Activated naive CD4-positive, alpha-beta T cell treated with anti-CD3 and anti-CD28 coated beads for 36 hours (primary cell): ENCODE measurements at regions not wholly inside any gene's neighbourhood (a gene's known extent, or its start where the extent isn't known, plus 50 kb on each side); places are given as distances from the start of the nearest gene placed in this dataset.
"Not testable (repeated sequence)": the region's sequence is repeated elsewhere in the genome, so short reads cannot be mapped to it uniquely, and the experiment has no call there.

Experiments
- CTCF ChIA-PET: fragments of 350-600 bp; sonication (Branson Sonifier 250); formaldehyde crosslinking; loops from one replicate; lab custom pipeline; 2021; ENCODE audit warnings: antibody characterized with exemption; lab: Charles Lee
- DNase-seq: peaks from one replicate; pipeline ENCODE4 v3.0.0-alpha.2; 2020
- H3K27ac Mint-ChIP-seq: one replicate; pipeline ENCODE4 v1.8.0; 2021; ENCODE audit warnings: mild to moderate bottlenecking, mixed read lengths
- H3K27me3 Mint-ChIP-seq: one replicate; pipeline ENCODE4 v1.8.0; 2021; ENCODE audit warnings: low read depth, mixed read lengths
- H3K36me3 Mint-ChIP-seq: one replicate; pipeline ENCODE4 v1.8.0; 2021; ENCODE audit warnings: low read depth, mixed read lengths
- H3K4me1 Mint-ChIP-seq: one replicate; pipeline ENCODE4 v1.8.0; 2021; ENCODE audit warnings: low read depth, mixed read lengths
- H3K4me3 Mint-ChIP-seq: one replicate; pipeline ENCODE4 v1.8.0; 2021; ENCODE audit warnings: mild to moderate bottlenecking, moderate library complexity, mixed read lengths
- H3K9me3 Mint-ChIP-seq: one replicate; pipeline ENCODE4 v1.8.0; 2021; ENCODE audit warnings: mixed read lengths
- intact Hi-C: fragments of 100-400 bp; cut with micrococcal nuclease; formaldehyde crosslinking; loops from one replicate; pipeline ENCODE4 v1.15.1; 2023

DNA sequence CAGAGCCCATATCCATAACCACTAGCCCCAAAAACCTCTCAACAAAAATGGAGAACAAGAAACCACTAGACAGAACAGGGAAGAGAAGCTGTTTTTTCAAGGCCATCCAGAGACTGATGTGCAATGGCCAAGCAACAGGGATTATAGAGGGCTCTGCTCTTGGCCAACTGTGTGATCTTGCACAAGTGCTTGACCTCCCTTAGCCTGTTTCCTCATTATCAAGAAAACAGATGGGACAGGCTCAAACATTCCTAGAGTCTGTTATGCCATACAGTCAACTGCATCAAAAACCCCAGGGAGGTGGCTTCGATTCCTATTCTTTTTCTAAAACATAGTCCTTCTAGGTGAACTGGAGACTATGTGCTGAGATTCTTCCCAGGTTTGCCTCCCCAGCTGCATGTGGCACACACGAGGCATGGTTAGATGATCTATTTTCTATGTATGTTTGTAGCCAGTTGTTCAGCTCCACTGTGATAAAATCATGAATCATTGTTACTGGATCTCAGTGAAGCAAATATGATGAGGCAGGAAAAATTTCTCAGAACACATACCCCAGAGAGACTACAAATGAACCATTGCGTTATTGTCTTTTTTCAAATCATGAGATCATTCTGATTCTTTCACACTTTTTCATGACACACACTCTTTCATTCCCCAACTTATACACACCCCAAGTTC, 132.9 kb upstream of the TGFBR2 start:
- DNase-seq = no peak
- Mint-ChIP-seq H3K9me3 (no peaks in the 10 kb centered on the region), H3K4me1 (peaks cover 54% of the 10 kb centered on the region), H3K27ac (no peak overlapping the region), H3K4me3 (no peak overlapping the region), H3K27me3 (no peaks in the 10 kb centered on the region), H3K36me3 (no peaks in the 10 kb centered on the region)
- intact Hi-C loops = loop anchor here (2.0 to 5.0 kb wide), 2 partner anchors 65 to 71 kb away; no protein-coding TSS in a partner anchor
- CTCF ChIA-PET = interaction anchor here (0.5 kb wide), 1 partner anchor 813 kb away, joined by 3 read pairs; no protein-coding TSS in a partner anchor

DNA sequence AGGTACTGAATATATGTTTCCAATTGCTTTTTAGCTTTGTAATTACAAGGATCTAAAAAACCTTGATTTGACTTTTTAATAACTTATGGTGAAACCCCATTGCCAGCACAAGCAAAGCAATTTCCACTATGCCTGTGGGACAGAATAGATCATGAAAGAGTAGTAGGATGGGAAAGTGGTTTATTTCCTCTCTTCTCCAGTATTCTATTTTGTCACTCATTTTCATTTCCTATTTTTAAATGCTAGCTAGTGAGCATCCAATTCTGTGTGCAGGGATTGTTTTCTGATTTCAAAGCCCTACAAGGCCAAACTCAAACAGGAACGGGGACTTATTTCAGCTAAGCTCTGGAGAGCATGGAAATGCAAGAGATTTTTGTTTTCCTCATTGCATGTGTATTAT, 132.0 kb upstream of the TGFBR2 start:
- intact Hi-C loops = loop anchor here (2.0 to 5.0 kb wide), 2 partner anchors 64 to 72 kb away; no protein-coding TSS in a partner anchor
- H3K9me3 Mint-ChIP-seq = peaks cover 3% of the 10 kb centered on the region
- no peaks in the 10 kb centered on the region for H3K27me3 Mint-ChIP-seq
- CTCF ChIA-PET = interaction anchor here (0.9 to 1.3 kb wide), 4 partner anchors 25 to 277 kb away, joined by 3 read pairs; no protein-coding TSS in a partner anchor
- H3K4me1 Mint-ChIP-seq = peaks cover 49% of the 10 kb centered on the region
- peaks cover 2% of the 10 kb centered on the region for H3K36me3 Mint-ChIP-seq
- H3K4me3 Mint-ChIP-seq = no peak overlapping the region
- no peak for DNase-seq
- H3K27ac Mint-ChIP-seq = no peak overlapping the region

DNA sequence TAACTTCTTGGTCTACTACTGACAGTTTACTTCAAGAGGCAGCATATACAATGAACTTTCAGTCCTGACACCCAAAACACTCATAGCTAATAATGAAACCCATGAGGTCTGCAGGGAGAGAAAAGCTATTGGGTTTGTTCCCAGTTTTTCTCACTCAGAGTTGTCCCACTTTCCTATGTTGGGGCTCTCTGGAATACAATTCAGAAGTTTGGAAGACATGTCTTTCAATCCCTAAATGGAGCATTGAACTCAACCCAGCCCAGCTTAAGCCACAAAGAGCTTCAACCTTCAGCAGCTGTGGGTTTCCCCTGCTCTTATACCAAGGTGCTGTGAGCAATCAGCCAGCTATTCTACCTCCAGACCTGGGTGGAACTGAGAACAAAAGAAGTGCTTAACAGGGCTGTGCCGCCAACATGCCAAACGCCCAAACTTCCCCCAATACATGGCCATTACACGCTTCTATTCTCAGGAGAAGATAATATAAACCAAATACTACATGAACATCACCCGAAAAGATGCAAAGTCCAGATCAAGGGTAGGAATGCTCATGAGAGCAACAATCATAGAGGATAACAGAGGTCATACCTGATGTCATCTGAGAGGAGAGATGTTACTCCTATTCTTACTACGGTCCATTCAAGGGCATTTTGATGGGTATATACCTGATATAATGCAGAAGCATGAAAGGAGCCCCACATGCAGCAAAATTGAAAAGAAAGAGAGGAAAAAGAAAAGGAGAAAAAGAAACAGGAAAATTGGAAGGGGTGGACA, 131.2 kb upstream of the TGFBR2 start:
- Mint-ChIP-seq H3K9me3 (peaks cover 8% of the 10 kb centered on the region), H3K4me1 (peaks cover 52% of the 10 kb centered on the region), H3K27me3 (no peaks in the 10 kb centered on the region), H3K4me3 (peak overlapping the region; percentile 2), H3K27ac (peak overlapping the region; percentile 14), H3K36me3 (peaks cover 7% of the 10 kb centered on the region)
- intact Hi-C loops = loop anchor here (1.0 to 5.0 kb wide), 5 partner anchors 28 to 217 kb away; no protein-coding TSS in a partner anchor
- CTCF ChIA-PET = interaction anchor here (0.9 to 1.3 kb wide), 5 partner anchors 14 to 278 kb away, joined by 3 read pairs; no protein-coding TSS in a partner anchor
- peak; percentile 64 for DNase-seq

DNA sequence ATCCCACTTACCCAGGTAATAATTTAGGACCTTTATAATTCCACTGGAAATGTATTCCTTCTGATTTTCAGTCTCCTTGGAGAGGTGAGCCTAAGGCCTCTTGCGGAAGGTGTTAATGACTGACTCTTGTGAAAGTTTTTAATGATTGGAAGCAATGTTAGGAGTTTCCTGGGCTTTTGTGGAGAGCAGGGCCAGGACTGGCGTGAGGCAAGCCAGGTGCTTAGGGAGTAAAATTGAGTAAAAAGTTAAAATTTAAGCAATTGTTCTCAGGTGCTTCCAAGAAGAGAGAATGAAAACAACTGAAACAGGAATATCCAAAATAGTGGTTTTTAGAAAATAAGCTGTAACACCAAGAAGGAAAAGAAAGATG, 130.6 kb upstream of the TGFBR2 start:
- H3K27me3 Mint-ChIP-seq = no peaks in the 10 kb centered on the region
- H3K9me3 Mint-ChIP-seq = peaks cover 10% of the 10 kb centered on the region
- CTCF ChIA-PET = interaction anchor here (1.0 to 1.2 kb wide), 2 partner anchors 14 to 218 kb away, joined by 3 read pairs; no protein-coding TSS in a partner anchor
- H3K4me3 Mint-ChIP-seq = no peak overlapping the region
- no peak overlapping the region for H3K27ac Mint-ChIP-seq
- peaks cover 51% of the 10 kb centered on the region for H3K4me1 Mint-ChIP-seq
- H3K36me3 Mint-ChIP-seq = peaks cover 9% of the 10 kb centered on the region
- intact Hi-C loops = loop anchor here (1.0 to 5.0 kb wide), 7 partner anchors 28 to 273 kb away; no protein-coding TSS in a partner anchor
- no peak for DNase-seq

DNA sequence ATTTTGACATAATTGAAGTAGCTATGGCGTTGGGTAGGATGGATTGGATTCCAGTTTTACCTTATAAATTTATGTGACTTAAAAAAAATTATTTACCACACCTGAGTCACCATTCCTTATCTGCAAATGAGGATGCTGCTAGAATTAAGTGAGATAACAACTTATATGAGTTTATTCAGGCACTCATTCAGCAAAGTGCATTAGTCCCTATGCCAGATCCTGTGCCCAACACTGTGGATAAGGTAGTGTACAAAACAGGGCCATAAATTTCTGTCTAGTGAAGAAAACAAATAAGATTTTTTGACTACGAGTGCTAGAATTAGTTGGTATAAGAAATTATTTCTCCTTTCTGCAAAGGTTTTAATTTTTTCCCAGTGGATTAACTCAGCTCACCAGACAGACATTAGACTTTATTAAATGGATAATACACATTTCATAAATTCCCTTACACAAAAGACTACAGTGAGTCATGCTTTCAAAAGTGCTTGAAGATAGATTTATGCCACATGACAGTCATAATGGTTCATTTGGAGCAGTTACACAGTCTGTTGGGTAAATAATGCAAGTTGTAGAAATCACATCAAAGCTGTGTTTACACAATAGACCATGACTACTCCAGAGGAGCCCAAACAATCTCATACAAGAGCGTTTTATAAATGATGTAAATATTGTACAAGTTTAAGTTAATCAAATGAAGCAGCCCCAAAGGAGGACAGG, 129.9 kb upstream of the TGFBR2 start:
- CTCF ChIA-PET = no interaction called here
- peaks cover 49% of the 10 kb centered on the region for H3K4me1 Mint-ChIP-seq
- H3K36me3 Mint-ChIP-seq = peaks cover 11% of the 10 kb centered on the region

DNA sequence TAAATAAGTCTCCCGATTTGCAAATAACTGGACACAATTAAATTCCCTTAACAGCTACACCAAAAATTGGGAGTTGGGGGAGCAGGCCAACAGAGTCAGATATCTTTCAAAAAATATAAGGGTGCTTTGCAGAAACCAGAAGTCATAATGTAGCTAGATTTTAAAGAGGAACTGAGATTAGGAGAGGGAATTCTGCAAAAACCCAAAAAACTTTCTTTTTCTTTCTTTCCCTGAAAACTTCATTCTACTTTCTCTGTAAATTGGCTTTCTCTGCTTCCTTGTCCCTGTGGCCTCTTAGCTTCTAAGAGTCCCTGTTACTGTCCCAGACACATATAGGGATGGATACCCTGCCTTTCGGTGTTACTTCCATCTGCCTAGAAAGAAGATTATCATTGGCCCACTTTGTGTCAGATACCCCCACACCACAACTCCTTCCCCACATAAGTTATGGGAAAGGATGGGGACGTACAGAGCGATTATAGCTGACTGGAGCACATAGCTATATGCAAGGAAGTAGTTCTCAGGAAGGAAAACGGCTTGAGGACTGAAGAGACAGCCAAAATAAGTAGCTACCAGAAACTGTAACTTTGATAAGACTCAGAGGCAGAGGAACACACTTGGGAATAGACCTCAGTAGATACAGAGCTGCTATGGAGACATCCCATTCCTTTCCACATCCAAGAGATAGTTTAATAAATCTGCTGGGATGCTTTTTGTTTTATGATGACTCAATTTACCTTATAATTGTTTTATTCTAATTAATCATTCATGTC, 129.1 kb upstream of the TGFBR2 start:
- peaks cover 12% of the 10 kb centered on the region for H3K9me3 Mint-ChIP-seq
- no peak overlapping the region for H3K4me3 Mint-ChIP-seq
- CTCF ChIA-PET = interaction anchor here (0.7 to 1.1 kb wide), 3 partner anchors 131 to 216 kb away, joined by 3 to 4 read pairs (median 3); no protein-coding TSS in a partner anchor
- no peak overlapping the region for H3K27ac Mint-ChIP-seq
- intact Hi-C loops = loop anchor here (2.0 to 5.0 kb wide), 3 partner anchors 123 to 271 kb away; no protein-coding TSS in a partner anchor
- H3K36me3 Mint-ChIP-seq = peaks cover 11% of the 10 kb centered on the region
- DNase-seq = no peak
- peaks cover 49% of the 10 kb centered on the region for H3K4me1 Mint-ChIP-seq
- H3K27me3 Mint-ChIP-seq = no peaks in the 10 kb centered on the region

More for the DNA sequence above, 129.9 kb upstream of the TGFBR2 start:
- Mint-ChIP-seq H3K27me3 (no peaks in the 10 kb centered on the region), H3K4me3 (no peak overlapping the region), H3K9me3 (peaks cover 12% of the 10 kb centered on the region), H3K27ac (no peak overlapping the region)
- intact Hi-C loops = loop anchor here (2.0 to 5.0 kb wide), 3 partner anchors 122 to 272 kb away; no protein-coding TSS in a partner anchor
- no peak for DNase-seq

DNA sequence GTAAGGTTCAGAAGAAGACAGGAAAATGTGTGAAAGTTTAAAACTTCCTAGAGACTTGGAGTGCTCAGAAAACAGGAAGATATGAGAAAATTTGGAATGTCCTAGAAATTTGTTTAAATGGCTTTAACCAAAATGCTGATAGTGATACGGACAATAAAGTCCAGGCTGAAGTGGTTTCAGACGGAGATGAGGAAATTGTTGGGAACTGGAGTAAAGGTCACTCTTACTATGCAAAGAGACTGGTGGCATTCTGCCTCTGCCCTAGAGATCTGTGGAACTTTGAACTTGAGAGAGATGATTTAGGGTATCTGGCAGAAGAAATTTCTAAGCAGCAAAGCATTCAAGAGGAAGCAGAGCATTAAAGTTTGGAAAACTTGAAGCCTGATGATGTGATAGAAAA, 126.7 kb upstream of the TGFBR2 start:
- H3K4me3 Mint-ChIP-seq, H3K27me3 Mint-ChIP-seq, DNase-seq, H3K27ac Mint-ChIP-seq, CTCF ChIA-PET: not testable (repeated sequence)
- H3K4me1 Mint-ChIP-seq = peaks cover 38% of the 10 kb centered on the region
- intact Hi-C loops = loop anchor here (5.0 kb wide), 1 partner anchor 213 kb away; no protein-coding TSS in a partner anchor
- H3K9me3 Mint-ChIP-seq = peaks cover 14% of the 10 kb centered on the region
- peaks cover 11% of the 10 kb centered on the region for H3K36me3 Mint-ChIP-seq

DNA sequence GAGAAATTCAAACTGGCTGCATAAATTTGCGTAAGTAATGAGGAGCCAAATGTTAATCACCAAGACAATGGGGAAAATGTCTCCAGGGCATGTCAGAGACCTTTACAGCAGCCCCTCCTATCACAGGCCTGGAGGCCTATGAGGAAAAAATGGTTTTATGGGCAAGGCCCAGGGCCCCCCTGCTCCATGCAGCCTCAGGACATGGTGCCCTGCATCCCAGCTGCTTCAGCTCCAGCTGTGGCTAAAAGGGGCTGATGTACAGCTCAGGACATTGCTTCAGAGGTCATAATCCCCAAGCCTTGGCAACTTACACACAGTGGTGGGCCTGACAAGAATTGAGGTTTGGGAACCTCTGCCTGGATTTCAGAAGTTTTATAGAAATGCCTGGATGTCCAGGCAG, 126.2 kb upstream of the TGFBR2 start:
- Mint-ChIP-seq H3K9me3 (peaks cover 14% of the 10 kb centered on the region), H3K36me3 (peaks cover 11% of the 10 kb centered on the region), H3K4me1 (peaks cover 33% of the 10 kb centered on the region)
- intact Hi-C loops, H3K27me3 Mint-ChIP-seq, H3K27ac Mint-ChIP-seq, H3K4me3 Mint-ChIP-seq, DNase-seq, CTCF ChIA-PET: not testable (repeated sequence)

DNA sequence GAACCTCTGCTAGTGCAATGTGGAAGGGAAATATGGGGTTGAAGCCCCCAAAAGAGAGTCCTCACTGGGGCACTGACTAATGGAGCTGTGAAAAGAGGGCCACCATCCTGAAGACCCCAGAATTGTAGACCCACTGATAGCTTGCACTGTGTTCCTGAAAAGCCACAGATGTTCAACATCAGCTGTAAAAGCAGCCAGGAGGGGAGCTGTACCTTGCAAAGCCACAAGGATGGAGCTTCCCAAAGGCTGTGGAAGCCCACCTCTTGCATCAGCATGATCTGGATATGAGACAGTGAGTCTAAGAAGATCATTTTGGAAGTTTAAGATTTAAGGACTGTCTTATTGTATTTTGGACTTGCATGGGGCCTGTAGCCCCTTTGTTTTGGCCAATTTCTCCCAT, 125.8 kb upstream of the TGFBR2 start:
- Mint-ChIP-seq H3K27ac (no peak overlapping the region), H3K27me3 (no peaks in the 10 kb centered on the region), H3K36me3 (peaks cover 11% of the 10 kb centered on the region), H3K9me3 (peaks cover 16% of the 10 kb centered on the region), H3K4me1 (peaks cover 29% of the 10 kb centered on the region), H3K4me3 (no peak overlapping the region)
- intact Hi-C loops = no loop called here
- no peak for DNase-seq
- CTCF ChIA-PET = no interaction called here

DNA sequence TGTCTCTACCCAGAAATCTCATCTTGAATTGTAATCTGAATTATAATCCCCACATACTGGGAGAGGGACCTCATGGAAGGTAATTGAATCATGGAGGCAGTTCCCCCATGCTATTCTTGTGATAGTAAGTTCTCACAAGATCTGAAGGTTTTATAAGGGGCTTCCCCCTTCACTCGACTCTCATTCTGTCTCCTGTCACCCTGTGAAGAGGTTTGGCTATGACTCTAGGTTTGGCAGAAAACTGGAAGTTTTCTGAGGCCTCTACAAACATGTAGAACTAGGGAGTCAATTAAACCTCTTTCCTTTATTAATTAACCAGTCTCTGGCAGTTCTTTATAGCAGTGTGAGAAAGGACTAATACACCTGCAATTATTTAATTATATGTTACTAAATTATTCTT, 125.2 kb upstream of the TGFBR2 start:
- Mint-ChIP-seq H3K4me3 (no peak overlapping the region), H3K27me3 (no peaks in the 10 kb centered on the region), H3K36me3 (peaks cover 13% of the 10 kb centered on the region), H3K4me1 (peaks cover 24% of the 10 kb centered on the region), H3K27ac (no peak overlapping the region), H3K9me3 (peaks cover 19% of the 10 kb centered on the region)
- intact Hi-C loops = no loop called here
- no peak for DNase-seq
- CTCF ChIA-PET = no interaction called here

DNA sequence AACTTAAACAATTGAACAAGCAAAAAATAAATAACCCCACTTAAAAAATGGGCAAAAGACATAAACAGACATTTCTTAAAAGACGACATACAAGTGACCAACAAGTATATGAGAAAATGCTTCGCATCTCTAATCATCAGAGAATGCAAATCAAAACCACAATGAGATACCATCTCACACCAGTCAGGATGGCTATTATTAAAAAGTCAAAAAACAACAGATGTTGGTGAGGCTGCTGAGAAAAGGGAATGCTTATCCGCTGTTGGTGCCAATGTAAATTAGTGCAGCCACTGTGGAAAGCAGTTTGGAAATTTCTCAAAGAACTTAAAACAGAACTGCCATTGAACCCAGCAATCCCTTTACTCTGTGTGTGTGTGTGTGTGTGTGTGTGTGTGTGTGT, 122.2 kb upstream of the TGFBR2 start:
- H3K27ac Mint-ChIP-seq, CTCF ChIA-PET: not testable (repeated sequence)

More for the DNA sequence above, 122.2 kb upstream of the TGFBR2 start:
- H3K4me3 Mint-ChIP-seq, H3K27me3 Mint-ChIP-seq, H3K4me1 Mint-ChIP-seq, DNase-seq, intact Hi-C loops: not testable (repeated sequence)
- Mint-ChIP-seq H3K36me3 (peaks cover 18% of the 10 kb centered on the region), H3K9me3 (peaks cover 30% of the 10 kb centered on the region)
